Fibroblast of the aortic adventitia (primary cell): ENCODE measurements at regions not wholly inside any gene's neighbourhood (a gene's known extent, or its start where the extent isn't known, plus 50 kb on each side); places are given as distances from the start of the nearest gene placed in this dataset.

Experiments used
- DNase-seq: peaks from one replicate; pipeline ENCODE4 v3.0.0-alpha.2; 2010; ENCODE audit warnings: low read depth
- H3K4me3 ChIP-seq: 2 replicates; pipeline ENCODE4 v1.5.1; 2011; ENCODE audit warnings: low read depth, mild to moderate bottlenecking, control low read depth, low read length, moderate library complexity
- CTCF ChIP-seq: IDR thresholded peaks from 2 replicates; pipeline ENCODE4 v1.5.1; 2011; ENCODE audit warnings: mild to moderate bottlenecking, low read length, control low read depth, inconsistent platforms; ENCODE audit not compliant: insufficient read depth

- no peak for DNase-seq
- H3K4me3 ChIP-seq, result no peak overlapping the region
- no peak for TF ChIP-seq CTCF
These were observed 60.9 kb upstream of the SORBS2 start for GRCh38 chr4:185872747-185873380.

- TF ChIP-seq CTCF, result no peak
- peak; percentile 77 for DNase-seq
- H3K4me3 ChIP-seq, result no peak overlapping the region
These were observed 62.7 kb upstream of the SORBS2 start for GRCh38 chr4:185874516-185875230.

GRCh38 chr4:185875316-185875907 lies 63.4 kb upstream of the SORBS2 start:
- no peak for DNase-seq
- H3K4me3 ChIP-seq, result no peak overlapping the region
- TF ChIP-seq CTCF, result no peak

GRCh38 chr4:185878633-185879032 lies 66.6 kb upstream of the SORBS2 start:
- TF ChIP-seq CTCF, result no peak
- no peak overlapping the region for H3K4me3 ChIP-seq
- no peak for DNase-seq

GRCh38 chr4:185879666-185880312 lies 67.8 kb upstream of the SORBS2 start:
- no peak overlapping the region for H3K4me3 ChIP-seq
- no peak for DNase-seq
- TF ChIP-seq CTCF, result no peak

GRCh38 chr4:185880571-185880970 lies 68.6 kb upstream of the SORBS2 start:
- no peak for DNase-seq
- no peak overlapping the region for H3K4me3 ChIP-seq
- no peak for TF ChIP-seq CTCF
